ENCODE measurements at regions not wholly inside any gene's neighbourhood (a gene's known extent, or its start where the extent isn't known, plus 50 kb on each side); places are given as distances from the start of the nearest gene placed in this dataset.

DNA sequence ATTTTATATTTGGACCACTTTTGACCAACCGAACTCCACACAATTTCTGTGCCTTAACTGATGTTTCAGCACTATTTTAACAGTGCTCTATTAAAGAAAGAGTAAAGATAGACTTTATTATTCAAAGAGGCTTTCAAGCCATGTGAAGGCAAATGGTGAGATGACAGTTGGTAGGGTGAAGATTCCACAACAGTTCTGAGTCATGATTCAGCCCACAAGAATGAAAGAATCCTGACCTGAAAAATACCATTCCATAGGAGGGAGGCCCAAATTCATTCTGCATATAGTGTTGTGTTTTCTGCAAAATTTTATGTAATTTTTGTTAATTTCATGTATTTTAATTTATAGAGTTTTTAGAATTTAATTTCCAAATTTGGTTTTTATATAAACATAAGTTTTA lies 135.6 kb upstream of the STAC start:
- FAIRE-seq = no peak

More for the DNA sequence above, 135.6 kb upstream of the STAC start:
- Histone ChIP-seq H3K36me3 (ENCODE audit: control insufficient read depth in 2 of 2, extremely low read depth in 1 of 2, insufficient read depth in 2 of 2, low read length in 2 of 2) (no peaks in the 10 kb centered on the region), H3K27ac (ENCODE audit: insufficient read depth, low read depth, low read length) (no peak overlapping the region), H3K9me3 (replicated peaks; ENCODE audit: control insufficient read depth, insufficient read depth, low read length) (no peaks in the 10 kb centered on the region), H3K9ac (replicated peaks; ENCODE audit: extremely low read depth, insufficient read depth, low read length) (no peak overlapping the region), H4K20me1 (replicated peaks; ENCODE audit: control insufficient read depth, extremely low read depth, insufficient read depth, low read length) (no peaks in the 10 kb centered on the region), H3K27me3 (ENCODE audit: control insufficient read depth in 2 of 2, insufficient read depth in 2 of 2, low read length in 2 of 2) (no peaks in the 10 kb centered on the region), H3K79me2 (ENCODE audit: control insufficient read depth, insufficient read depth, low read length) (no peaks in the 10 kb centered on the region), H3K4me3 (replicated peaks in 1 of 3; ENCODE audit: insufficient read depth in 1 of 3, low read depth in 1 of 3, low read length in 3 of 3) (no peak overlapping the region), H3K4me2 (ENCODE audit: insufficient read depth, low read length) (no peak overlapping the region), H2AFZ (ENCODE audit: low read depth, low read length) (no peak overlapping the region), H3K9me1 (replicated peaks; ENCODE audit: control insufficient read depth, extremely low read depth, insufficient read depth, low read length) (no peaks in the 10 kb centered on the region), H3K4me1 (ENCODE audit: control insufficient read depth, extremely low read depth, insufficient read depth, low read length) (no peaks in the 10 kb centered on the region)
- CTCF ChIA-PET = no interaction called here
- dilution Hi-C loops (cut with MboI; ENCODE audit: extremely low pct_ligation_motif_present, low sequenced_read_pairs) (no loop called here), intact Hi-C loops (cut with micrococcal nuclease) (no loop called here)
- POLR2A ChIA-PET = no interaction called here
- no peak for DNase-seq (ENCODE audit: low read depth, low spot score)
- BruUV-seq (replicated peaks) = no TSS peak
- TF ChIP-seq EZH2 (IDR thresholded peaks at IDR 0.05; ENCODE audit: borderline replicate concordance, low read depth, low read length, severe bottlenecking) = no peak
- TF ChIP-seq, protein P1, sequence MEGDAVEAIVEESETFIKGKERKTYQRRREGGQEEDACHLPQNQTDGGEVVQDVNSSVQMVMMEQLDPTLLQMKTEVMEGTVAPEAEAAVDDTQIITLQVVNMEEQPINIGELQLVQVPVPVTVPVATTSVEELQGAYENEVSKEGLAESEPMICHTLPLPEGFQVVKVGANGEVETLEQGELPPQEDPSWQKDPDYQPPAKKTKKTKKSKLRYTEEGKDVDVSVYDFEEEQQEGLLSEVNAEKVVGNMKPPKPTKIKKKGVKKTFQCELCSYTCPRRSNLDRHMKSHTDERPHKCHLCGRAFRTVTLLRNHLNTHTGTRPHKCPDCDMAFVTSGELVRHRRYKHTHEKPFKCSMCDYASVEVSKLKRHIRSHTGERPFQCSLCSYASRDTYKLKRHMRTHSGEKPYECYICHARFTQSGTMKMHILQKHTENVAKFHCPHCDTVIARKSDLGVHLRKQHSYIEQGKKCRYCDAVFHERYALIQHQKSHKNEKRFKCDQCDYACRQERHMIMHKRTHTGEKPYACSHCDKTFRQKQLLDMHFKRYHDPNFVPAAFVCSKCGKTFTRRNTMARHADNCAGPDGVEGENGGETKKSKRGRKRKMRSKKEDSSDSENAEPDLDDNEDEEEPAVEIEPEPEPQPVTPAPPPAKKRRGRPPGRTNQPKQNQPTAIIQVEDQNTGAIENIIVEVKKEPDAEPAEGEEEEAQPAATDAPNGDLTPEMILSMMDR (IDR thresholded peaks at IDR 0.05; ENCODE audit: extremely low read depth in 1 of 2, insufficient read depth in 1 of 2, low read depth in 1 of 2, low read length in 2 of 2) = no peak
- TF ChIP-seq POLR2AphosphoS5 (IDR thresholded peaks at IDR 0.05; ENCODE audit: insufficient read depth, low read depth, low read length) = no peak
- TF ChIP-seq GATA2 (IDR thresholded peaks at IDR 0.05; ENCODE audit: insufficient read depth, insufficient read length, low read depth, low read length) = no peak
- no peak for TF ChIP-seq MYC (IDR thresholded peaks at IDR 0.05; ENCODE audit: low read depth, low read length)
- TF ChIP-seq, protein P2, sequence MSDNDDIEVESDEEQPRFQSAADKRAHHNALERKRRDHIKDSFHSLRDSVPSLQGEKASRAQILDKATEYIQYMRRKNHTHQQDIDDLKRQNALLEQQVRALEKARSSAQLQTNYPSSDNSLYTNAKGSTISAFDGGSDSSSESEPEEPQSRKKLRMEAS (IDR thresholded peaks at IDR 0.05; ENCODE audit: insufficient read depth, insufficient read length) = no peak
- no peak for TF ChIP-seq JUN (IDR thresholded peaks at IDR 0.05; ENCODE audit: borderline replicate concordance, insufficient read depth, insufficient read length, low read depth)
- TF ChIP-seq POLR2A (IDR thresholded peaks at IDR 0.05; ENCODE audit: low read depth, low read length) = no peak
- no peak for TF ChIP-seq FOS (IDR thresholded peaks at IDR 0.05; ENCODE audit: borderline replicate concordance, insufficient read depth, low read length)
